ENCODE measurements at regions not wholly inside any gene's neighbourhood (a gene's known extent, or its start where the extent isn't known, plus 50 kb on each side); places are given as distances from the start of the nearest gene placed in this dataset.

GRCh38 chr2:217691920-217692666, 310.7 kb downstream of the TNS1 start:
- no peaks in the 10 kb centered on the region for H3K9me1 ChIP-seq (ENCODE audit: control insufficient read depth, extremely low read depth, insufficient read depth, low read length)
- no peak for TF ChIP-seq EZH2 (IDR thresholded peaks at IDR 0.05; ENCODE audit: low read length)
- TF ChIP-seq CTCF (optimal IDR thresholded peaks at IDR 0.05 in 1 of 3, IDR thresholded peaks at IDR 0.05 in 1 of 3, conservative IDR thresholded peaks at IDR 0.05 in 1 of 3; ENCODE audit: extremely low read depth in 1 of 3, insufficient read depth in 2 of 3, low read length in 3 of 3) = no peak
- no peaks in the 10 kb centered on the region for H3K9me3 ChIP-seq (ENCODE audit: control insufficient read depth, low read depth, low read length)
- H3K4me3 ChIP-seq (ENCODE audit: control insufficient read depth in 2 of 3, extremely low read depth in 1 of 3, insufficient read depth in 2 of 3, low read depth in 1 of 3, low read length in 3 of 3) = no peak overlapping the region
- H3K36me3 ChIP-seq (ENCODE audit: control insufficient read depth in 2 of 2, extremely low read depth in 1 of 2, insufficient read depth in 2 of 2, low read length in 2 of 2) = no peaks in the 10 kb centered on the region
- no peak overlapping the region for H2AFZ ChIP-seq (ENCODE audit: control insufficient read depth, low read length)
- H3K27me3 ChIP-seq (ENCODE audit: control insufficient read depth, extremely low read depth, insufficient read depth, low read length) = no peaks in the 10 kb centered on the region
- H3K4me2 ChIP-seq (ENCODE audit: control insufficient read depth, extremely low read depth, insufficient read depth, low read depth, low read length) = no peak overlapping the region
- H3K9ac ChIP-seq (ENCODE audit: control insufficient read depth, extremely low read depth, insufficient read depth, low read length) = no peak overlapping the region
- no peaks in the 10 kb centered on the region for H3K79me2 ChIP-seq (ENCODE audit: control insufficient read depth, insufficient read depth, low read length)
- no peaks in the 10 kb centered on the region for H4K20me1 ChIP-seq (ENCODE audit: control insufficient read depth, extremely low read depth, insufficient read depth, low read length)
- no peak for DNase-seq (ENCODE audit: low read depth, low spot score)
- no peak overlapping the region for H3K27ac ChIP-seq (ENCODE audit: control insufficient read depth, insufficient read depth, low read length)
- dilution Hi-C loops (cut with MboI; ENCODE audit: extremely low pct_ligation_motif_present, low sequenced_read_pairs) = no loop called here
- FAIRE-seq = no peak
- H3K4me1 ChIP-seq (ENCODE audit: control insufficient read depth, extremely low read depth, insufficient read depth, low read length) = peaks cover 19% of the 10 kb centered on the region

GRCh38 chr2:217691516-217691915, 311.3 kb downstream of the TNS1 start:
- Histone ChIP-seq H3K4me3 (ENCODE audit: control insufficient read depth in 2 of 3, extremely low read depth in 1 of 3, insufficient read depth in 2 of 3, low read depth in 1 of 3, low read length in 3 of 3) (no peak overlapping the region), H3K27me3 (ENCODE audit: control insufficient read depth, extremely low read depth, insufficient read depth, low read length) (no peaks in the 10 kb centered on the region), H3K4me2 (ENCODE audit: control insufficient read depth, extremely low read depth, insufficient read depth, low read depth, low read length) (no peak overlapping the region), H4K20me1 (ENCODE audit: control insufficient read depth, extremely low read depth, insufficient read depth, low read length) (no peaks in the 10 kb centered on the region), H3K9me1 (ENCODE audit: control insufficient read depth, extremely low read depth, insufficient read depth, low read length) (no peaks in the 10 kb centered on the region), H3K36me3 (ENCODE audit: control insufficient read depth in 2 of 2, extremely low read depth in 1 of 2, insufficient read depth in 2 of 2, low read length in 2 of 2) (no peaks in the 10 kb centered on the region), H2AFZ (ENCODE audit: control insufficient read depth, low read length) (no peak overlapping the region), H3K9ac (ENCODE audit: control insufficient read depth, extremely low read depth, insufficient read depth, low read length) (no peak overlapping the region), H3K9me3 (ENCODE audit: control insufficient read depth, low read depth, low read length) (no peaks in the 10 kb centered on the region), H3K4me1 (ENCODE audit: control insufficient read depth, extremely low read depth, insufficient read depth, low read length) (peaks cover 19% of the 10 kb centered on the region), H3K79me2 (ENCODE audit: control insufficient read depth, insufficient read depth, low read length) (no peaks in the 10 kb centered on the region), H3K27ac (ENCODE audit: control insufficient read depth, insufficient read depth, low read length) (no peak overlapping the region)
- no peak for FAIRE-seq
- TF ChIP-seq CTCF (optimal IDR thresholded peaks at IDR 0.05 in 1 of 3, IDR thresholded peaks at IDR 0.05 in 1 of 3, conservative IDR thresholded peaks at IDR 0.05 in 1 of 3; ENCODE audit: extremely low read depth in 1 of 3, insufficient read depth in 2 of 3, low read length in 3 of 3) (no peak), EZH2 (IDR thresholded peaks at IDR 0.05; ENCODE audit: low read length) (no peak)
- dilution Hi-C loops (cut with MboI; ENCODE audit: extremely low pct_ligation_motif_present, low sequenced_read_pairs) = no loop called here
- DNase-seq (ENCODE audit: low read depth, low spot score) = no peak

Data from keratinocyte (primary cell).